B cell (primary cell): ENCODE measurements at regions not wholly inside any gene's neighbourhood (a gene's known extent, or its start where the extent isn't known, plus 50 kb on each side); places are given as distances from the start of the nearest gene placed in this dataset.

Experiments used
- ATAC-seq: fragments of 200-7000 bp; cut with Tn5 transposase; one replicate; pipeline ENCODE4 v1.10.0; 2021; ENCODE audit warnings: low read depth, mild to moderate bottlenecking, moderate number of reproducible peaks, moderate library complexity
- CTCF ChIA-PET: fragments of 350-600 bp; sonication (Branson Sonifier 250); formaldehyde crosslinking; loops from one replicate; lab custom pipeline; 2021; ENCODE audit warnings: antibody characterized with exemption, inconsistent platforms; lab: Charles Lee
- POLR2A ChIA-PET: fragments of 350-600 bp; sonication (Branson Sonifier 250); formaldehyde crosslinking; loops from one replicate; lab custom pipeline; 2021; ENCODE audit warnings: antibody characterized with exemption; lab: Charles Lee
- DNase-seq: peaks from one replicate; pipeline ENCODE4 v3.0.0; 2013
- H2AFZ ChIP-seq: 2 replicates; pipeline ENCODE4 v1.6.1; 2012; ENCODE audit warnings: mild to moderate bottlenecking, low read depth, low read length; ENCODE audit not compliant: insufficient read depth, poor library complexity, severe bottlenecking
- H3K27ac ChIP-seq, 2 donors: 1 replicate in 1 of 2; 2 replicates in 1 of 2; pipeline ENCODE4 v1.5.1; 2012 to 2013; ENCODE audit warnings: low read length in 2 of 2, mild to moderate bottlenecking in 2 of 2, moderate library complexity in 1 of 2
- H3K27me3 ChIP-seq, 4 experiments: fragments of 200-600 bp in 1 of 4; sonication (generic) in 1 of 4; replicated peaks in 1 of 4; 1 replicate in 2 of 4; 2 replicates in 2 of 4; pipeline versions ENCODE4 v1.6.1 to v1.7.0; 2013 to 2016; ENCODE audit warnings: low read length in 3 of 4, mild to moderate bottlenecking in 2 of 4, mixed read lengths in 1 of 4, moderate library complexity in 1 of 4; ENCODE audit not compliant: insufficient read depth in 4 of 4, control insufficient read depth in 3 of 4; ENCODE audit errors: control extremely low read depth in 1 of 4
- H3K36me3 ChIP-seq, 2 experiments: replicated peaks in 1 of 2; 1 replicate in 1 of 2; 2 replicates in 1 of 2; pipeline versions ENCODE4 v1.6.1 to v1.7.1; 2013; ENCODE audit warnings: low read length in 1 of 2; ENCODE audit not compliant: insufficient read depth in 2 of 2, control insufficient read depth in 1 of 2; ENCODE audit errors: control extremely low read depth in 1 of 2, extremely low read depth in 1 of 2
- H3K4me1 ChIP-seq, 2 donors: fragments of 200-600 bp in 1 of 2; sonication (generic) in 1 of 2; 1 replicate in 1 of 2; 2 replicates in 1 of 2; pipeline versions ENCODE4 v1.5.1 to v1.6.1; 2013 to 2017; ENCODE audit warnings: low read length in 2 of 2; ENCODE audit not compliant: control insufficient read depth in 2 of 2, insufficient read depth in 2 of 2
- H3K4me2 ChIP-seq: replicated peaks from 2 replicates; pipeline ENCODE3; 2012; ENCODE audit warnings: mild to moderate bottlenecking, low read depth, low read length; ENCODE audit not compliant: poor library complexity, severe bottlenecking
- H3K4me3 ChIP-seq, 5 experiments: fragments of 200-600 bp in 1 of 5; sonication (generic) in 1 of 5; 1 replicate in 3 of 5; 2 replicates in 2 of 5; pipeline versions ENCODE4 v1.5.1 to v1.7.0; 2011 to 2016; ENCODE audit warnings: low read length in 4 of 5, mild to moderate bottlenecking in 4 of 5, low read depth in 2 of 5, control low read depth in 1 of 5, moderate library complexity in 1 of 5; ENCODE audit not compliant: insufficient read depth in 1 of 5; ENCODE audit errors: control extremely low read depth in 1 of 5, extremely low read depth in 1 of 5
- H3K79me2 ChIP-seq: fragments of 200-600 bp; sonication (generic); one replicate; pipeline ENCODE4 v1.6.0; 2016; ENCODE audit warnings: low read length; ENCODE audit not compliant: control insufficient read depth, insufficient read depth
- H3K9ac ChIP-seq: fragments of 200-600 bp; sonication (generic); 2 replicates; pipeline ENCODE4 v1.6.1; 2017; ENCODE audit warnings: mild to moderate bottlenecking, low read length, moderate library complexity
- H3K9me3 ChIP-seq, 3 donors: one replicate each; pipeline versions ENCODE4 v1.6.1 to v1.7.1; 2013; ENCODE audit warnings: low read length in 2 of 3; ENCODE audit not compliant: control insufficient read depth in 2 of 3, insufficient read depth in 1 of 3; ENCODE audit errors: control extremely low read depth in 1 of 3
- H4K20me1 ChIP-seq: 2 replicates; pipeline ENCODE4 v1.6.0; 2012; ENCODE audit warnings: mild to moderate bottlenecking, low read length; ENCODE audit not compliant: insufficient read depth, control insufficient read depth, poor library complexity, severe bottlenecking
- H3K27ac Mint-ChIP-seq: one replicate; pipeline ENCODE4 v1.8.0; 2021; ENCODE audit warnings: mixed read lengths
- H3K27me3 Mint-ChIP-seq: one replicate; pipeline ENCODE4 v1.8.0; 2021; ENCODE audit warnings: mixed read lengths
- H3K4me1 Mint-ChIP-seq: one replicate; pipeline ENCODE4 v1.8.0; 2021; ENCODE audit warnings: mixed read lengths
- H3K4me3 Mint-ChIP-seq: one replicate; pipeline ENCODE4 v1.8.0; 2021; ENCODE audit warnings: mixed read lengths
- H3K9me3 Mint-ChIP-seq: one replicate; pipeline ENCODE4 v1.8.0; 2022; ENCODE audit warnings: mixed read lengths; ENCODE audit not compliant: insufficient read depth
- CTCF ChIP-seq: fragments of 200-600 bp; IDR thresholded peaks from one replicate; pipeline ENCODE4 v1.8.0; 2022; ENCODE audit warnings: antibody characterized with exemption, mild to moderate bottlenecking
- EZH2 ChIP-seq: IDR thresholded peaks from 2 replicates; pipeline ENCODE4 v1.6.1; 2012; ENCODE audit warnings: borderline replicate concordance, low read depth, mild to moderate bottlenecking, moderate library complexity, low read length; ENCODE audit not compliant: insufficient read depth, poor library complexity, severe bottlenecking
- WGBS: methylation state at CpG from one replicate; pipeline ENCODE4 v1.1.5; 2013; ENCODE audit warnings: missing lambda C conversion rate; ENCODE audit not compliant: insufficient coverage; 5-methylcytosine and 5-hydroxymethylcytosine counted together
- intact Hi-C: fragments of 100-400 bp; cut with micrococcal nuclease; formaldehyde crosslinking; loops from one replicate; pipeline ENCODE4 v1.10.0; 2022

GRCh38 chr17:14831491-14831890 is 433.6 kb downstream of the PMP22 start:
- TF ChIP-seq EZH2 = no peak
- TF ChIP-seq CTCF = no peak
- Histone ChIP-seq H3K4me3 (no peak overlapping the region), H3K36me3 (no peaks in the 10 kb centered on the region), H3K79me2 (no peaks in the 10 kb centered on the region), H3K9ac (no peak overlapping the region), H3K4me2 (no peak overlapping the region), H2AFZ (no peak overlapping the region), H3K27ac (no peak overlapping the region), H3K9me3 (peaks cover 0 to 17% (median 0%) of the 10 kb centered on the region in 3 donors), H3K27me3 (no peaks in the 10 kb centered on the region), H4K20me1 (no peaks in the 10 kb centered on the region), H3K4me1 (no peaks in the 10 kb centered on the region)
- Mint-ChIP-seq H3K4me3 (no peak overlapping the region), H3K4me1 (no peaks in the 10 kb centered on the region), H3K9me3 (no peaks in the 10 kb centered on the region), H3K27ac (no peak overlapping the region), H3K27me3 (peaks cover 14% of the 10 kb centered on the region)
- intact Hi-C loops = no loop called here
- ATAC-seq (no peak), DNase-seq (no peak)
- CTCF ChIA-PET = interaction anchor here (0.9 kb wide), 1 partner anchor 671 kb away, joined by 3 read pairs; no protein-coding TSS in a partner anchor
- 60% methylated on average over 1 of the region's 2 CpGs for WGBS
- POLR2A ChIA-PET = no interaction called here

DNA sequence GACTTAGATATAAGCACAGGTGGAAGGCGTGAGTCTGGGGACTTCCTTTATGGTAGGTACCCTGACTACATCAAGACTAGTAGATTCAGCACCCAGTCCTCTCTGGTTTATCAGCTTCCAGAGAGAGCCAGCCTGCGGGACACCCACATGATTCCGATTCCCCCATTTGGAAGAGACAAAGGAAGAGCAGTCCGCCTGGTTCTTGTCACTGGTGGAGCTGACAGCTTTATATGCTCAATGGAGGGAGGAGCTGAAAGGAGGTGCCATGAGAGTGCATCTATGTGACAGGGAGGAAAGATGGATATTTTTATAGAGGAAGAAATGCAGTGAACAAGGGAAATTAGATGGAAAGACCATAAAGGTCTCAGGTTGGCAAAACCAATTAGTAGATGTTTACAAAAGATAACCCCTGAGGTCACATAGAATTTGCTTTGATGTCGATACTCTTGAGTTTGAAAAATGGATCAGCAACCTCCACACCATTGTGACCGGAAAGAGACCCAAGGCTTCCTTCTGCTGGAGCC is 437.7 kb downstream of the PMP22 start:
- ATAC-seq (no peak), DNase-seq (no peak)
- no peak overlapping the region for H2AFZ ChIP-seq
- H4K20me1 ChIP-seq = no peaks in the 10 kb centered on the region
- H3K9ac ChIP-seq = no peak overlapping the region
- no peak overlapping the region for H3K4me2 ChIP-seq
- H3K9me3 ChIP-seq = peaks cover 0 to 4% (median 2%) of the 10 kb centered on the region in 3 donors
- H3K4me3 Mint-ChIP-seq = no peak overlapping the region
- H3K27me3 ChIP-seq = no peaks in the 10 kb centered on the region
- H3K27ac ChIP-seq = no peak overlapping the region
- no peaks in the 10 kb centered on the region for H3K79me2 ChIP-seq
- H3K27me3 Mint-ChIP-seq = peaks cover 14% of the 10 kb centered on the region
- H3K27ac Mint-ChIP-seq = no peak overlapping the region
- no peaks in the 10 kb centered on the region for H3K36me3 ChIP-seq
- 94% methylated on average over 4 of the region's 6 CpGs for WGBS
- H3K4me1 ChIP-seq = no peaks in the 10 kb centered on the region
- intact Hi-C loops = no loop called here
- no peaks in the 10 kb centered on the region for H3K4me1 Mint-ChIP-seq
- ChIA-PET CTCF (no interaction called here), POLR2A (no interaction called here)
- H3K4me3 ChIP-seq = no peak overlapping the region
- TF ChIP-seq EZH2 (no peak), CTCF (no peak)
- peaks cover 4% of the 10 kb centered on the region for H3K9me3 Mint-ChIP-seq
